Suprapubic skin (tissue), 3 donors: ENCODE measurements at regions not wholly inside any gene's neighbourhood (a gene's known extent, or its start where the extent isn't known, plus 50 kb on each side); places are given as distances from the start of the nearest gene placed in this dataset.

Source experiments
- EP300 ChIP-seq: sonication (generic); formaldehyde crosslinking; IDR thresholded peaks from one replicate; pipeline ENCODE4 v1.6.1; 2017; ENCODE audit warnings: antibody characterized with exemption
- TF ChIP-seq, protein P1 (sequence below), 2 donors: fragments of 200-600 bp in 1 of 2; fragments of 450-650 bp in 1 of 2; sonication (generic) in 1 of 2; IDR thresholded peaks; one replicate each; pipeline ENCODE4 v1.5.1; 2016 to 2019; ENCODE audit warnings: antibody characterized with exemption in 2 of 2, mild to moderate bottlenecking in 1 of 2, moderate library complexity in 1 of 2

DNA sequence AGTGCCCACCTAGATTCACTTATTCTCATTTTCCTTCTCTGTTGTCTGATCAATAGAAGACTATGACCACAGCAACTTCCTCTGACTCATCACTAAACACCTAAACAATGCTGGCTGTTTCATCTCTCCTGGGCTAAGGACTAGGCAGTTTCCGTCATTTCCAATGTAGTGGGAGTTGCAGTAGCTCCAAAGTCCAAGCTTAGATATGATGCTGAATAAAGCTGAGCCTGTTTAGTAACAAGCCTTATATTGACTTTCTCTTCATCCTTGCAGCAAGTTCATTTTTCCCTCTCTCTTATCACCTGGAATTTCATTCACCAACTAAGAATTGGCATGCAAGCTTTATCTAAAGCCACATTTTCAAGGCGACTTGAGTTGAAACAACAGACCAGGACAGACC lies 53.5 kb upstream of the PCDH9 start:
- no peak for TF ChIP-seq EP300
- TF ChIP-seq, protein P1, sequence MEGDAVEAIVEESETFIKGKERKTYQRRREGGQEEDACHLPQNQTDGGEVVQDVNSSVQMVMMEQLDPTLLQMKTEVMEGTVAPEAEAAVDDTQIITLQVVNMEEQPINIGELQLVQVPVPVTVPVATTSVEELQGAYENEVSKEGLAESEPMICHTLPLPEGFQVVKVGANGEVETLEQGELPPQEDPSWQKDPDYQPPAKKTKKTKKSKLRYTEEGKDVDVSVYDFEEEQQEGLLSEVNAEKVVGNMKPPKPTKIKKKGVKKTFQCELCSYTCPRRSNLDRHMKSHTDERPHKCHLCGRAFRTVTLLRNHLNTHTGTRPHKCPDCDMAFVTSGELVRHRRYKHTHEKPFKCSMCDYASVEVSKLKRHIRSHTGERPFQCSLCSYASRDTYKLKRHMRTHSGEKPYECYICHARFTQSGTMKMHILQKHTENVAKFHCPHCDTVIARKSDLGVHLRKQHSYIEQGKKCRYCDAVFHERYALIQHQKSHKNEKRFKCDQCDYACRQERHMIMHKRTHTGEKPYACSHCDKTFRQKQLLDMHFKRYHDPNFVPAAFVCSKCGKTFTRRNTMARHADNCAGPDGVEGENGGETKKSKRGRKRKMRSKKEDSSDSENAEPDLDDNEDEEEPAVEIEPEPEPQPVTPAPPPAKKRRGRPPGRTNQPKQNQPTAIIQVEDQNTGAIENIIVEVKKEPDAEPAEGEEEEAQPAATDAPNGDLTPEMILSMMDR (IDR thresholded peaks at IDR 0.05), result no peak
